H9 (cell line): ENCODE measurements at regions not wholly inside any gene's neighbourhood (a gene's known extent, or its start where the extent isn't known, plus 50 kb on each side); places are given as distances from the start of the nearest gene placed in this dataset.

Experiments used
- DNase-seq: peaks from one replicate; pipeline ENCODE4 v3.0.0-alpha.2; 2017
- H2AFZ ChIP-seq: one replicate; pipeline ENCODE4 v1.6.1; 2013; ENCODE audit warnings: mild to moderate bottlenecking, low read length, control low read depth, moderate library complexity
- H2AK5ac ChIP-seq: 2 replicates; pipeline ENCODE4 v1.6.1; 2013; ENCODE audit warnings: low read length, control low read depth, mixed read lengths; ENCODE audit not compliant: insufficient read length
- H2BK120ac ChIP-seq: one replicate; pipeline ENCODE4 v1.6.1; 2013; ENCODE audit warnings: low read depth, mild to moderate bottlenecking, low read length, control low read depth, inconsistent platforms; ENCODE audit not compliant: poor library complexity, severe bottlenecking
- H2BK12ac ChIP-seq: 2 replicates; pipeline ENCODE4 v1.6.1; 2013; ENCODE audit warnings: low read length, control low read depth, mixed read lengths, low read depth; ENCODE audit not compliant: insufficient read length
- H2BK15ac ChIP-seq: 2 replicates; pipeline ENCODE4 v1.6.1; 2013; ENCODE audit warnings: low read depth, low read length, control low read depth
- H2BK20ac ChIP-seq: one replicate; pipeline ENCODE4 v1.6.1; 2013; ENCODE audit warnings: low read depth, mild to moderate bottlenecking, low read length, control low read depth, inconsistent platforms; ENCODE audit not compliant: poor library complexity, severe bottlenecking
- H2BK5ac ChIP-seq: 2 replicates; pipeline ENCODE4 v1.6.1; 2013; ENCODE audit warnings: low read length, control low read depth, mixed read lengths; ENCODE audit not compliant: insufficient read length
- H3K14ac ChIP-seq: 2 replicates; pipeline ENCODE4 v1.6.1; 2013; ENCODE audit warnings: low read length, control low read depth; ENCODE audit not compliant: insufficient read depth
- H3K18ac ChIP-seq: 2 replicates; pipeline ENCODE4 v1.6.1; 2013; ENCODE audit warnings: low read depth, mild to moderate bottlenecking, mixed read lengths, low read length, control low read depth; ENCODE audit not compliant: insufficient read length
- H3K23ac ChIP-seq: 2 replicates; pipeline ENCODE4 v1.6.1; 2013; ENCODE audit warnings: low read length, control low read depth, mixed read lengths, low read depth; ENCODE audit not compliant: insufficient read length
- H3K23me2 ChIP-seq: 2 replicates; pipeline ENCODE4 v1.6.1; 2013; ENCODE audit warnings: low read depth, mild to moderate bottlenecking, mixed read lengths, low read length, control low read depth; ENCODE audit not compliant: insufficient read length, poor library complexity, severe bottlenecking
- H3K27ac ChIP-seq: 2 replicates; pipeline ENCODE4 v1.5.1; 2013; ENCODE audit warnings: low read length, control low read depth, mixed read lengths, low read depth; ENCODE audit not compliant: insufficient read length
- H3K27me3 ChIP-seq: 2 replicates; pipeline ENCODE4 v1.6.1; 2013; ENCODE audit warnings: low read length, control low read depth, inconsistent platforms; ENCODE audit not compliant: insufficient read depth
- H3K4ac ChIP-seq: 2 replicates; pipeline ENCODE4 v1.6.1; 2013; ENCODE audit warnings: low read depth, mild to moderate bottlenecking, control low read depth, inconsistent platforms, low read length, moderate library complexity
- H3K4me1 ChIP-seq: 2 replicates; pipeline ENCODE4 v1.6.1; 2013; ENCODE audit warnings: low read length, control low read depth, inconsistent platforms; ENCODE audit not compliant: insufficient read depth
- H3K4me2 ChIP-seq: 2 replicates; pipeline ENCODE4 v1.6.1; 2013; ENCODE audit warnings: low read length, control low read depth, mixed read lengths; ENCODE audit not compliant: insufficient read length, insufficient read depth
- H3K56ac ChIP-seq: 2 replicates; pipeline ENCODE4 v1.6.1; 2013; ENCODE audit warnings: low read depth, mild to moderate bottlenecking, mixed read lengths, low read length, control low read depth; ENCODE audit not compliant: insufficient read length
- H3K79me1 ChIP-seq: 2 replicates; pipeline ENCODE4 v1.6.1; 2013; ENCODE audit warnings: low read depth, mild to moderate bottlenecking, moderate library complexity, low read length, control low read depth, inconsistent platforms; ENCODE audit not compliant: insufficient read depth, poor library complexity, severe bottlenecking
- H3K79me2 ChIP-seq: 2 replicates; pipeline ENCODE4 v1.6.1; 2013; ENCODE audit warnings: low read length, control low read depth, inconsistent platforms; ENCODE audit not compliant: insufficient read depth
- H3K9ac ChIP-seq: 2 replicates; pipeline ENCODE4 v1.6.1; 2013; ENCODE audit warnings: low read length, control low read depth, mixed read lengths; ENCODE audit not compliant: insufficient read length; ENCODE audit errors: extremely low read depth
- H3K9me3 ChIP-seq: one replicate; pipeline ENCODE4 v1.6.1; 2013; ENCODE audit warnings: low read depth, low read length, inconsistent platforms; ENCODE audit not compliant: control insufficient read depth
- H3T11ph ChIP-seq: one replicate; pipeline ENCODE4 v1.6.1; 2013; ENCODE audit warnings: mild to moderate bottlenecking, low read length, control low read depth, inconsistent platforms
- H4K20me1 ChIP-seq: one replicate; pipeline ENCODE4 v1.6.1; 2013; ENCODE audit not compliant: control insufficient read depth, insufficient read length, insufficient read depth
- H4K5ac ChIP-seq: 2 replicates; pipeline ENCODE4 v1.6.1; 2013; ENCODE audit warnings: low read depth, mild to moderate bottlenecking, mixed read lengths, low read length, control low read depth; ENCODE audit not compliant: insufficient read length
- H4K8ac ChIP-seq: replicated peaks from 2 replicates; pipeline ENCODE4 v1.6.1; 2013; ENCODE audit warnings: low read length, control low read depth, mixed read lengths, low read depth; ENCODE audit not compliant: insufficient read length
- H4K91ac ChIP-seq: 2 replicates; pipeline ENCODE4 v1.6.1; 2013; ENCODE audit warnings: low read depth, mild to moderate bottlenecking, moderate library complexity, mixed read lengths, low read length, control low read depth; ENCODE audit not compliant: insufficient read length
- H3K27ac Mint-ChIP-seq, 3 experiments: 2 replicates in 2 of 3; 3 replicates in 1 of 3; pipeline ENCODE4 v1.8.0; 2020 to 2021; ENCODE audit warnings: mixed read lengths in 3 of 3, mild to moderate bottlenecking in 1 of 3, moderate library complexity in 1 of 3
- H3K27me3 Mint-ChIP-seq: 2 replicates; pipeline ENCODE4 v1.8.0; 2021; ENCODE audit warnings: low read depth, mild to moderate bottlenecking, moderate library complexity, mixed read lengths
- H3K36me3 Mint-ChIP-seq, 3 experiments: 2 replicates in 2 of 3; 3 replicates in 1 of 3; pipeline ENCODE4 v1.8.0; 2020 to 2021; ENCODE audit warnings: low read depth in 3 of 3, mixed read lengths in 3 of 3; ENCODE audit not compliant: insufficient read depth in 1 of 3
- H3K4me1 Mint-ChIP-seq, 2 experiments: 2 replicates each; pipeline ENCODE4 v1.8.0; 2020; ENCODE audit warnings: mixed read lengths in 2 of 2
- H3K4me3 Mint-ChIP-seq, 2 experiments: 2 replicates in 1 of 2; 3 replicates in 1 of 2; pipeline ENCODE4 v1.8.0; 2020 to 2021; ENCODE audit warnings: mild to moderate bottlenecking in 2 of 2, mixed read lengths in 2 of 2, moderate library complexity in 1 of 2
- H3K9me3 Mint-ChIP-seq, 2 experiments: 2 replicates in 1 of 2; 3 replicates in 1 of 2; pipeline ENCODE4 v1.8.0; 2020; ENCODE audit warnings: mild to moderate bottlenecking in 2 of 2, mixed read lengths in 2 of 2, moderate library complexity in 1 of 2
- WGBS: extraction: QIAGEN DNeasy Blood & Tissue Kit; methylation state at CpG from one replicate; pipeline ENCODE4 v1.1.7; 2013; ENCODE audit warnings: missing lambda C conversion rate, low lambda C conversion rate, mixed read lengths; ENCODE audit not compliant: insufficient read length; ENCODE audit errors: extremely low coverage; 5-methylcytosine and 5-hydroxymethylcytosine counted together
- TF ChIP-seq, protein P1 (sequence below): fragments of 200-600 bp; sonication (generic); conservative IDR thresholded peaks from 3 replicates; pipeline ENCODE4 v1.8.0; 2021; ENCODE audit warnings: antibody characterized with exemption, mild to moderate bottlenecking

DNA sequence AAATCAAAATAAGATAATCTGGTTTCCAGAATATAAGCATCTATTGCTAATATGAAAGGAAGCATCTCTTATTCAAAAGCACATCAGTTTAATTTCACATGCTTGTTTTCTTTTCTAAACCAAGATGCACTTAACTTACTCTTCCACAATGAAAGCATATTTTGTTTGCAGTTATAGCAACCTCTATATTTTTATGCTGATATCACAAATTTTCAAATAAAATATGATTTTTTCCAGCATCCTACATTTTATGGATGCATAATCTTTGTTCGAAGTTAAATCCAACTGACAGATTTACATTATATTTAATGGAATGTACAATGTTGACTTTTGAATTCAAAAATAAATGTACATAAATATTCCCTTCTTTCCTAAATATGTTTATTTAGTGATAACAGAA is 978.3 kb upstream of the B3GALT2 start:
- Histone ChIP-seq H2BK120ac (no peak overlapping the region), H3K79me2 (no peaks in the 10 kb centered on the region), H3K18ac (no peak overlapping the region), H2BK5ac (no peak overlapping the region), H2AK5ac (no peak overlapping the region), H3K27me3 (no peaks in the 10 kb centered on the region), H2BK12ac (no peak overlapping the region), H4K20me1 (no peaks in the 10 kb centered on the region), H3K4me1 (no peaks in the 10 kb centered on the region), H4K8ac (no peak overlapping the region), H4K91ac (no peak overlapping the region), H3K4me2 (no peak overlapping the region), H3K23ac (no peak overlapping the region), H2AFZ (no peak overlapping the region), H3K23me2 (no peaks in the 10 kb centered on the region), H3K56ac (no peak overlapping the region), H4K5ac (no peak overlapping the region), H3K14ac (no peak overlapping the region), H2BK15ac (no peak overlapping the region), H3T11ph (no peak overlapping the region), H3K9me3 (no peaks in the 10 kb centered on the region), H3K27ac (no peak overlapping the region), H3K9ac (no peak overlapping the region), H3K4ac (no peak overlapping the region), H2BK20ac (no peak overlapping the region), H3K79me1 (no peaks in the 10 kb centered on the region)
- TF ChIP-seq, protein P1, sequence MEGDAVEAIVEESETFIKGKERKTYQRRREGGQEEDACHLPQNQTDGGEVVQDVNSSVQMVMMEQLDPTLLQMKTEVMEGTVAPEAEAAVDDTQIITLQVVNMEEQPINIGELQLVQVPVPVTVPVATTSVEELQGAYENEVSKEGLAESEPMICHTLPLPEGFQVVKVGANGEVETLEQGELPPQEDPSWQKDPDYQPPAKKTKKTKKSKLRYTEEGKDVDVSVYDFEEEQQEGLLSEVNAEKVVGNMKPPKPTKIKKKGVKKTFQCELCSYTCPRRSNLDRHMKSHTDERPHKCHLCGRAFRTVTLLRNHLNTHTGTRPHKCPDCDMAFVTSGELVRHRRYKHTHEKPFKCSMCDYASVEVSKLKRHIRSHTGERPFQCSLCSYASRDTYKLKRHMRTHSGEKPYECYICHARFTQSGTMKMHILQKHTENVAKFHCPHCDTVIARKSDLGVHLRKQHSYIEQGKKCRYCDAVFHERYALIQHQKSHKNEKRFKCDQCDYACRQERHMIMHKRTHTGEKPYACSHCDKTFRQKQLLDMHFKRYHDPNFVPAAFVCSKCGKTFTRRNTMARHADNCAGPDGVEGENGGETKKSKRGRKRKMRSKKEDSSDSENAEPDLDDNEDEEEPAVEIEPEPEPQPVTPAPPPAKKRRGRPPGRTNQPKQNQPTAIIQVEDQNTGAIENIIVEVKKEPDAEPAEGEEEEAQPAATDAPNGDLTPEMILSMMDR, result no peak
- Mint-ChIP-seq H3K27me3 (no peaks in the 10 kb centered on the region), H3K27ac (no peak overlapping the region), H3K36me3 (no peaks in the 10 kb centered on the region), H3K9me3 (no peaks in the 10 kb centered on the region), H3K4me3 (no peak overlapping the region), H3K4me1 (no peaks in the 10 kb centered on the region)
- WGBS, result no CpG with 5 or more reads among the region's 1 CpG
- DNase-seq, result no peak
